GM19043 (cell line): ENCODE measurements at regions not wholly inside any gene's neighbourhood (a gene's known extent, or its start where the extent isn't known, plus 50 kb on each side); places are given as distances from the start of the nearest gene placed in this dataset.

Experiments
- ATAC-seq: cut with Tn5 transposase; IDR thresholded peaks from one replicate; pipeline ENCODE4 v1.9.1; 2021; ENCODE audit warnings: low read depth; ENCODE audit not compliant: unreplicated experiment

GRCh38 chr6:56349194-56349593, 101.8 kb upstream of the COL21A1 start:
- no peak for ATAC-seq

GRCh38 chr6:56348578-56348977, 101.2 kb upstream of the COL21A1 start:
- ATAC-seq: no peak

- ATAC-seq: no peak
Observed at GRCh38 chr6:56347526-56347925, 100.1 kb upstream of the COL21A1 start.

GRCh38 chr6:56346958-56347357, 99.6 kb upstream of the COL21A1 start:
- no peak for ATAC-seq

GRCh38 chr6:56345376-56345995, 98.1 kb upstream of the COL21A1 start:
- ATAC-seq: no peak

- no peak for ATAC-seq
Observed at GRCh38 chr6:56343295-56343694, 95.9 kb upstream of the COL21A1 start.

GRCh38 chr6:56339524-56339923, 92.1 kb upstream of the COL21A1 start:
- ATAC-seq: no peak

GRCh38 chr6:56335726-56336125, 88.3 kb upstream of the COL21A1 start:
- ATAC-seq: no peak

GRCh38 chr6:56334937-56335336, 87.6 kb upstream of the COL21A1 start:
- no peak for ATAC-seq

- ATAC-seq: no peak
Observed at GRCh38 chr6:56329271-56330050, 82.1 kb upstream of the COL21A1 start.

- ATAC-seq: no peak
Observed at GRCh38 chr6:56328728-56329090, 81.3 kb upstream of the COL21A1 start.

- no peak for ATAC-seq
Observed at GRCh38 chr6:56327946-56328727, 80.8 kb upstream of the COL21A1 start.

GRCh38 chr6:56324396-56324795, 77.0 kb upstream of the COL21A1 start:
- no peak for ATAC-seq

GRCh38 chr6:56318851-56319250, 71.5 kb upstream of the COL21A1 start:
- no peak for ATAC-seq

- ATAC-seq: no peak
Observed at GRCh38 chr6:56314683-56315523, 67.5 kb upstream of the COL21A1 start.

GRCh38 chr6:56311533-56312448, 64.4 kb upstream of the COL21A1 start:
- ATAC-seq: no peak

GRCh38 chr6:56311061-56311460, 63.7 kb upstream of the COL21A1 start:
- ATAC-seq: no peak

GRCh38 chr6:56310241-56310640, 62.9 kb upstream of the COL21A1 start:
- no peak for ATAC-seq

- ATAC-seq: no peak
Observed at GRCh38 chr6:56299916-56300315, 52.5 kb upstream of the COL21A1 start.
